HEK293 (cell line): ENCODE measurements at regions not wholly inside any gene's neighbourhood (a gene's known extent, or its start where the extent isn't known, plus 50 kb on each side); places are given as distances from the start of the nearest gene placed in this dataset.

Experiments
- CTCF ChIA-PET: fragments of 350-600 bp; formaldehyde crosslinking; extraction: SDS; loops from one replicate; lab custom pipeline; 2021; ENCODE audit warnings: antibody characterized with exemption; lab: Yijun Ruan, JAX
- POLR2A ChIA-PET: fragments of 300-600 bp; formaldehyde crosslinking; extraction: SDS; loops from one replicate; lab custom pipeline; 2020; ENCODE audit warnings: antibody characterized with exemption, inconsistent platforms; lab: Yijun Ruan, JAX
- H3K27ac ChIP-seq: fragments of 200-500 bp; sonication (Bioruptor generic); 2 replicates; pipeline ENCODE4 v1.5.1; 2014; ENCODE audit warnings: low read depth, low read length, control low read depth, inconsistent platforms; ENCODE audit errors: extremely low read depth
- H3K36me3 ChIP-seq, 2 experiments: fragments of 200-500 bp in 1 of 2; sonication (Bioruptor generic) in 1 of 2; 1 replicate in 1 of 2; 2 replicates in 1 of 2; pipeline ENCODE4 v1.5.1; 2014 to 2017; ENCODE audit warnings: inconsistent platforms in 2 of 2, low read length in 2 of 2; ENCODE audit not compliant: control insufficient read depth in 2 of 2, insufficient read depth in 1 of 2
- H3K4me1 ChIP-seq: fragments of 200-500 bp; sonication (Bioruptor generic); 2 replicates; pipeline ENCODE4 v1.5.1; 2014; ENCODE audit warnings: mild to moderate bottlenecking, low read length, inconsistent platforms; ENCODE audit not compliant: control insufficient read depth, insufficient read depth
- H3K4me3 ChIP-seq: 2 replicates; pipeline ENCODE4 v1.5.1; 2011; ENCODE audit warnings: low read depth, mild to moderate bottlenecking, control low read depth, low read length, moderate library complexity
- H3K9me3 ChIP-seq: fragments of 200-500 bp; sonication (Bioruptor generic); 2 replicates; pipeline ENCODE4 v1.5.1; 2014; ENCODE audit warnings: low read depth, low read length, inconsistent platforms; ENCODE audit not compliant: control insufficient read depth, insufficient read depth
- OVOL3 ChIP-seq: fragments of 450-650 bp; formaldehyde crosslinking; IDR thresholded peaks from 2 replicates; pipeline ENCODE4 v1.5.1; 2016; ENCODE audit warnings: missing biosample characterization, missing genetic modification characterization
- PRDM1 ChIP-seq: fragments of 450-650 bp; formaldehyde crosslinking; IDR thresholded peaks from 2 replicates; pipeline ENCODE4; 2016; ENCODE audit warnings: missing biosample characterization, missing genetic modification characterization
- PRDM10 ChIP-seq: fragments of 450-650 bp; formaldehyde crosslinking; IDR thresholded peaks from 2 replicates; pipeline ENCODE4 v1.5.1; 2016; ENCODE audit warnings: missing biosample characterization, missing genetic modification characterization
- ZBTB49 ChIP-seq: fragments of 450-650 bp; formaldehyde crosslinking; IDR thresholded peaks from 2 replicates; pipeline ENCODE4 v1.5.1; 2016; ENCODE audit warnings: missing biosample characterization, missing genetic modification characterization, low read depth
- ZNF121 ChIP-seq: fragments of 450-650 bp; formaldehyde crosslinking; IDR thresholded peaks from 2 replicates; pipeline ENCODE4 v1.5.1; 2016; ENCODE audit warnings: missing biosample characterization, missing genetic modification characterization
- ZNF211 ChIP-seq: fragments of 450-650 bp; formaldehyde crosslinking; IDR thresholded peaks from 2 replicates; pipeline ENCODE4 v1.5.1; 2016; ENCODE audit warnings: low read depth, missing biosample characterization, missing genetic modification characterization
- ZNF354C ChIP-seq: fragments of 450-650 bp; formaldehyde crosslinking; IDR thresholded peaks from 2 replicates; pipeline ENCODE4 v1.5.1; 2016; ENCODE audit warnings: missing biosample characterization, missing genetic modification characterization, low read depth, borderline replicate concordance
- ZNF555 ChIP-seq: fragments of 450-650 bp; formaldehyde crosslinking; conservative IDR thresholded peaks from 2 replicates; pipeline ENCODE4 v1.5.1; 2017; ENCODE audit warnings: missing biosample characterization, mild to moderate bottlenecking, missing genetic modification characterization, inconsistent platforms
- ZNF704 ChIP-seq: fragments of 450-650 bp; formaldehyde crosslinking; IDR thresholded peaks from 2 replicates; pipeline ENCODE4 v1.5.1; 2016; ENCODE audit warnings: missing biosample characterization, missing genetic modification characterization
- ZNF76 ChIP-seq: fragments of 450-650 bp; formaldehyde crosslinking; IDR thresholded peaks from 2 replicates; pipeline ENCODE4; 2016; ENCODE audit warnings: low read depth, missing biosample characterization, missing genetic modification characterization, borderline replicate concordance
- TF ChIP-seq, protein P1 (sequence below): fragments of 450-650 bp; formaldehyde crosslinking; IDR thresholded peaks from 2 replicates; pipeline ENCODE4 v1.5.1; 2016; ENCODE audit warnings: missing biosample characterization, missing genetic modification characterization
- TF ChIP-seq, protein P2 (sequence below): fragments of 450-650 bp; formaldehyde crosslinking; IDR thresholded peaks from 2 replicates; pipeline ENCODE4 v1.5.1; 2017; ENCODE audit warnings: missing biosample characterization, missing genetic modification characterization
- TF ChIP-seq, protein P3 (sequence below): fragments of 450-650 bp; formaldehyde crosslinking; IDR thresholded peaks from 2 replicates; pipeline ENCODE4 v1.5.1; 2016; ENCODE audit warnings: missing biosample characterization, missing genetic modification characterization

DNA sequence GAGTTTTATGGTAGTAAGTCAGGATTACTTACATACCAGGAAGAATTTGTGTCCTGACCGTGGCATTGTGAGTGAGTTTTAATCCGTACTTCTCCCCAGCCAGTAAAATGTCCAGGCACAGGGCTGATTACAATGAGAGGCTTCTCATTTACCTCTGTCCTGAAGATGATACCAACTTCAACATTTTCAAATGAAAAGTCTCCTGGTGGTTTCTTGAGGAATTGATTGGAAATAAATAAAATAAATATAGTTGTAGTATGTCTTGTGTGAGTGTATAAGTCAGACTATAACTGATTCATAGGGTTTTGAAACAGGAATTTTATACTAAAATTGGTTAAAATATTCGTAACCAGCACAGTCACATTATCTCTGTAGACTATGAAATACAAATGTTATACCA is 382.5 kb downstream of the ETS1 start:
- no peak overlapping the region for H3K27ac ChIP-seq
- no peaks in the 10 kb centered on the region for H3K9me3 ChIP-seq
- ChIA-PET POLR2A (no interaction called here), CTCF (no interaction called here)
- TF ChIP-seq ZNF704 (tag by site-specific recombination) = no peak
- TF ChIP-seq PRDM10 (tag by site-specific recombination) = no peak
- no peak for TF ChIP-seq OVOL3 (tag by site-specific recombination)
- no peak for TF ChIP-seq ZNF211 (tag by site-specific recombination)
- TF ChIP-seq, all 188 proteins: peak for 0
- H3K4me3 ChIP-seq = no peak overlapping the region
- H3K4me1 ChIP-seq = no peaks in the 10 kb centered on the region
- no peaks in the 10 kb centered on the region for H3K36me3 ChIP-seq

DNA sequence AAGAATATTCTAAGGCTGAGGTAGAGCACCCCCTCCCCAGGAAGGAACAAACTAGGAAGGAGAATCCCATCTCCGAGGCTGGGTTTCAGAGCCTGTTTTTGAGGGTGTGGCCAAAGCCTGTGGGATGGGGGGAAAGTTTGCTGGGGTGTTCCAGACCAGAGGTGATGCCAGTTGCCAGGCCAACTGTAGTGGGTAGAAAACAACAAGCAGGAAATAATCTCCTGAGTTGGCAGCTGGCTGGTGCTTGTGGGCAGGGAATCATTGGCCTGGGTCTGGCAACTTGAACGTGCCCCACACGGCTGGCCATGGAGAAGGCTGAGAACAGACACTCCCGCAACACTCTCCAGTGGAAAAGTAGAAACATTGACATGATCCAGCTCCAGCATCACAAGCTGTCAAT is 385.6 kb downstream of the ETS1 start:
- ChIA-PET CTCF (interaction anchor here (0.6 kb wide), 2 partner anchors 207 to 659 kb away, joined by 3 to 6 read pairs; no protein-coding TSS in a partner anchor), POLR2A (no interaction called here)
- H3K27ac ChIP-seq = no peak overlapping the region
- TF ChIP-seq, protein P1, sequence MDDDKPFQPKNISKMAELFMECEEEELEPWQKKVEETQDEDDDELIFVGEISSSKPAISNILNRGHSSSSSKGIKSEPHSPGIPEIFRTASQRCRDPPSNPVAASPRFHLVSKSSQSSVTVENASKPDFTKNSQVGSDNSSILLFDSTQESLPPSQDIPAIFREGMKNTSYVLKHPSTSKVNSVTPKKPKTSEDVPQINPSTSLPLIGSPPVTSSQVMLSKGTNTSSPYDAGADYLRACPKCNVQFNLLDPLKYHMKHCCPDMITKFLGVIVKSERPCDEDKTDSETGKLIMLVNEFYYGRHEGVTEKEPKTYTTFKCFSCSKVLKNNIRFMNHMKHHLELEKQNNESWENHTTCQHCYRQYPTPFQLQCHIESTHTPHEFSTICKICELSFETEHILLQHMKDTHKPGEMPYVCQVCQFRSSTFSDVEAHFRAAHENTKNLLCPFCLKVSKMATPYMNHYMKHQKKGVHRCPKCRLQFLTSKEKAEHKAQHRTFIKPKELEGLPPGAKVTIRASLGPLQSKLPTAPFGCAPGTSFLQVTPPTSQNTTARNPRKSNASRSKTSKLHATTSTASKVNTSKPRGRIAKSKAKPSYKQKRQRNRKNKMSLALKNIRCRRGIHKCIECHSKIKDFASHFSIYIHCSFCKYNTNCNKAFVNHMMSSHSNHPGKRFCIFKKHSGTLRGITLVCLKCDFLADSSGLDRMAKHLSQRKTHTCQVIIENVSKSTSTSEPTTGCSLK (tag by site-specific recombination) = no peak
- TF ChIP-seq ZNF76 (tag by site-specific recombination) (no peak), ZBTB49 (tag by site-specific recombination) (no peak), PRDM1 (no peak), ZNF555 (tag by site-specific recombination) (no peak), PRDM10 (tag by site-specific recombination) (no peak), ZNF121 (tag by site-specific recombination) (no peak), ZNF354C (no peak)
- TF ChIP-seq, protein P2, sequence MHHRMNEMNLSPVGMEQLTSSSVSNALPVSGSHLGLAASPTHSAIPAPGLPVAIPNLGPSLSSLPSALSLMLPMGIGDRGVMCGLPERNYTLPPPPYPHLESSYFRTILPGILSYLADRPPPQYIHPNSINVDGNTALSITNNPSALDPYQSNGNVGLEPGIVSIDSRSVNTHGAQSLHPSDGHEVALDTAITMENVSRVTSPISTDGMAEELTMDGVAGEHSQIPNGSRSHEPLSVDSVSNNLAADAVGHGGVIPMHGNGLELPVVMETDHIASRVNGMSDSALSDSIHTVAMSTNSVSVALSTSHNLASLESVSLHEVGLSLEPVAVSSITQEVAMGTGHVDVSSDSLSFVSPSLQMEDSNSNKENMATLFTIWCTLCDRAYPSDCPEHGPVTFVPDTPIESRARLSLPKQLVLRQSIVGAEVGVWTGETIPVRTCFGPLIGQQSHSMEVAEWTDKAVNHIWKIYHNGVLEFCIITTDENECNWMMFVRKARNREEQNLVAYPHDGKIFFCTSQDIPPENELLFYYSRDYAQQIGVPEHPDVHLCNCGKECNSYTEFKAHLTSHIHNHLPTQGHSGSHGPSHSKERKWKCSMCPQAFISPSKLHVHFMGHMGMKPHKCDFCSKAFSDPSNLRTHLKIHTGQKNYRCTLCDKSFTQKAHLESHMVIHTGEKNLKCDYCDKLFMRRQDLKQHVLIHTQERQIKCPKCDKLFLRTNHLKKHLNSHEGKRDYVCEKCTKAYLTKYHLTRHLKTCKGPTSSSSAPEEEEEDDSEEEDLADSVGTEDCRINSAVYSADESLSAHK (tag by site-specific recombination) = no peak
- TF ChIP-seq, protein P3, sequence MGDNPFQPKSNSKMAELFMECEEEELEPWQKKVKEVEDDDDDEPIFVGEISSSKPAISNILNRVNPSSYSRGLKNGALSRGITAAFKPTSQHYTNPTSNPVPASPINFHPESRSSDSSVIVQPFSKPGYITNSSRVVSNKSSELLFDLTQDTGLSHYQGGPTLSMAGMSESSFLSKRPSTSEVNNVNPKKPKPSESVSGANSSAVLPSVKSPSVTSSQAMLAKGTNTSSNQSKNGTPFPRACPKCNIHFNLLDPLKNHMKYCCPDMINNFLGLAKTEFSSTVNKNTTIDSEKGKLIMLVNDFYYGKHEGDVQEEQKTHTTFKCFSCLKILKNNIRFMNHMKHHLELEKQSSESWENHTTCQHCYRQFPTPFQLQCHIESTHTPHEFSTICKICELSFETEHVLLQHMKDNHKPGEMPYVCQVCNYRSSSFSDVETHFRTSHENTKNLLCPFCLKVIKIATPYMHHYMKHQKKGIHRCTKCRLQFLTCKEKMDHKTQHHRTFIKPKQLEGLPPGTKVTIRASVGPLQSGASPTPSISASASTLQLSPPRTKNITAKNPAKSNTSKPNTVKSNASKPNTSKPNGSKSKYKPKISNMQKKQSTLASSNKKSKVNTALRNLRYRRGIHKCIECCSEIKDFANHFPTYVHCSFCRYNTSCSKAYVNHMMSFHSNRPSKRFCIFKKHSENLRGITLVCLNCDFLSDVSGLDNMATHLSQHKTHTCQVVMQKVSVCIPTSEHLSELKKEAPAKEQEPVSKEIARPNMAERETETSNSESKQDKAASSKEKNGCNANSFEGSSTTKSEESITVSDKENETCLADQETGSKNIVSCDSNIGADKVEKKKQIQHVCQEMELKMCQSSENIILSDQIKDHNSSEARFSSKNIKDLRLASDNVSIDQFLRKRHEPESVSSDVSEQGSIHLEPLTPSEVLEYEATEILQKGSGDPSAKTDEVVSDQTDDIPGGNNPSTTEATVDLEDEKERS = no peak

More for the DNA sequence above, 385.6 kb downstream of the ETS1 start:
- no peaks in the 10 kb centered on the region for H3K4me1 ChIP-seq
- no peaks in the 10 kb centered on the region for H3K36me3 ChIP-seq
- H3K4me3 ChIP-seq = no peak overlapping the region
- no peaks in the 10 kb centered on the region for H3K9me3 ChIP-seq
